ENCODE measurements at regions not wholly inside any gene's neighbourhood (a gene's known extent, or its start where the extent isn't known, plus 50 kb on each side); places are given as distances from the start of the nearest gene placed in this dataset.

DNA sequence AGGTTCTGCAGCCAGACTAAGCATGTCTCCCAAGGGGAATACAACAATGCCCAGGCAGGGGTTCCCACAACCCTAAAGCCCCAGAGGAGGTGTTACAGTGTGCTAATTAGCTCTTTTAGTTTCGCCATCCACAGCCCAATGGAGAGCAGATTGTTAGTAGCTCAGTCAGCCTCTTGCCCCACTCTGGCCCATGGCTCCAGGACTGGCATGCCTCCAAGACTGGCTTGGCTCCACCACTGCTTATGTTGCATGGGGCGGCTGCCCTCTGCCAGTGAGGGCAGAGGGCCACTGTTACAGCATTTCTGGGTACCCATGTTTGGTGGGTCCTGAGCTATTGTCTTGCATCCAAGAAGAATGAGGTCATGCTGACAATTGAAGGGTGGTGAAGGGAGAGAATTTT is 231.1 kb upstream of the MDFIC2 start:
- H3K4me3 ChIP-seq (ENCODE audit: insufficient read depth, low read length, poor library complexity, severe bottlenecking), result no peak overlapping the region
- H4K20me1 ChIP-seq (ENCODE audit: low read depth, low read length), result no peaks in the 10 kb centered on the region
- H3K27me3 ChIP-seq (ENCODE audit: low read length), result no peaks in the 10 kb centered on the region
- TF ChIP-seq EZH2phosphoT487 (conservative IDR thresholded peaks at IDR 0.05; ENCODE audit: low read length), result no peak
- TF ChIP-seq, protein P1, sequence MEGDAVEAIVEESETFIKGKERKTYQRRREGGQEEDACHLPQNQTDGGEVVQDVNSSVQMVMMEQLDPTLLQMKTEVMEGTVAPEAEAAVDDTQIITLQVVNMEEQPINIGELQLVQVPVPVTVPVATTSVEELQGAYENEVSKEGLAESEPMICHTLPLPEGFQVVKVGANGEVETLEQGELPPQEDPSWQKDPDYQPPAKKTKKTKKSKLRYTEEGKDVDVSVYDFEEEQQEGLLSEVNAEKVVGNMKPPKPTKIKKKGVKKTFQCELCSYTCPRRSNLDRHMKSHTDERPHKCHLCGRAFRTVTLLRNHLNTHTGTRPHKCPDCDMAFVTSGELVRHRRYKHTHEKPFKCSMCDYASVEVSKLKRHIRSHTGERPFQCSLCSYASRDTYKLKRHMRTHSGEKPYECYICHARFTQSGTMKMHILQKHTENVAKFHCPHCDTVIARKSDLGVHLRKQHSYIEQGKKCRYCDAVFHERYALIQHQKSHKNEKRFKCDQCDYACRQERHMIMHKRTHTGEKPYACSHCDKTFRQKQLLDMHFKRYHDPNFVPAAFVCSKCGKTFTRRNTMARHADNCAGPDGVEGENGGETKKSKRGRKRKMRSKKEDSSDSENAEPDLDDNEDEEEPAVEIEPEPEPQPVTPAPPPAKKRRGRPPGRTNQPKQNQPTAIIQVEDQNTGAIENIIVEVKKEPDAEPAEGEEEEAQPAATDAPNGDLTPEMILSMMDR (IDR thresholded peaks at IDR 0.05; ENCODE audit: insufficient read depth, low read length, poor library complexity, severe bottlenecking), result no peak
- no peaks in the 10 kb centered on the region for H3K36me3 ChIP-seq (ENCODE audit: low read length)
- H2AFZ ChIP-seq (ENCODE audit: low read depth, low read length, severe bottlenecking), result no peak overlapping the region
- H3K79me2 ChIP-seq (ENCODE audit: insufficient read depth, low read length), result no peaks in the 10 kb centered on the region
- H3F3A ChIP-seq (ENCODE audit: insufficient read depth), result no peaks in the 10 kb centered on the region
- no peak overlapping the region for H3K9ac ChIP-seq (ENCODE audit: low read length)
- no peaks in the 10 kb centered on the region for H3K9me2 ChIP-seq (replicated peaks; ENCODE audit: insufficient read depth, low read length)
- H3K27ac ChIP-seq (ENCODE audit: low read depth, low read length), result no peak overlapping the region
- no peak overlapping the region for H3K4me2 ChIP-seq (ENCODE audit: low read depth, low read length, poor library complexity, severe bottlenecking)
- H3K9me3 ChIP-seq (ENCODE audit: insufficient read depth, low read length), result no peaks in the 10 kb centered on the region

DNA sequence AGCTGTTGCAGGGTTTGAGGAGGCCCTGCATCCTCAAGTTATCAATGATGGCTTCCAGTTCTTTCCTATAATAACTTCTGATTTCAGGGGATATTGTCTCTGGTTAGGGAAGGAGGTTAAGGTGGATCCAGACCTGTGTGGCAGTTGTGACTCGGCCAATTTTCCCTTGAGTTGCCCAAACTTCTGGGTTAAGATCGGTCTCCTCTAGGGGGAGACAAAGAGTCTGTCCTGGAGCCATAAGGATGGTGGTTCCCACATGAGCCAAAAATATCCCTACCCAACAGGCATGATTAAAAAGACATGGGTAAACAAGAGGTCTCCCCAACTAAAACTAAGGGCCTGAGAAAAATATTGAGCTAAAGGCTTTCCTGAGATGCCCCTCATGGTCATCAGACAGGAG is 227.5 kb upstream of the MDFIC2 start:
- H3K27me3 ChIP-seq (ENCODE audit: low read length), result no peaks in the 10 kb centered on the region
- H3K9me2 ChIP-seq (replicated peaks; ENCODE audit: insufficient read depth, low read length), result no peaks in the 10 kb centered on the region
- H3K27ac ChIP-seq (ENCODE audit: low read depth, low read length), result no peak overlapping the region
- no peak overlapping the region for H3K9ac ChIP-seq (ENCODE audit: low read length)
- no peaks in the 10 kb centered on the region for H3K36me3 ChIP-seq (ENCODE audit: low read length)
- TF ChIP-seq, protein P1 (IDR thresholded peaks at IDR 0.05; ENCODE audit: insufficient read depth, low read length, poor library complexity, severe bottlenecking), result no peak
- TF ChIP-seq EZH2phosphoT487 (conservative IDR thresholded peaks at IDR 0.05; ENCODE audit: low read length), result no peak
- H3K4me2 ChIP-seq (ENCODE audit: low read depth, low read length, poor library complexity, severe bottlenecking), result no peak overlapping the region
- H4K20me1 ChIP-seq (ENCODE audit: low read depth, low read length), result no peaks in the 10 kb centered on the region
- no peaks in the 10 kb centered on the region for H3K9me3 ChIP-seq (ENCODE audit: insufficient read depth, low read length)
- no peaks in the 10 kb centered on the region for H3F3A ChIP-seq (ENCODE audit: insufficient read depth)
- no peak overlapping the region for H2AFZ ChIP-seq (ENCODE audit: low read depth, low read length, severe bottlenecking)
- no peak overlapping the region for H3K4me3 ChIP-seq (ENCODE audit: insufficient read depth, low read length, poor library complexity, severe bottlenecking)
- no peaks in the 10 kb centered on the region for H3K79me2 ChIP-seq (ENCODE audit: insufficient read depth, low read length)

DNA sequence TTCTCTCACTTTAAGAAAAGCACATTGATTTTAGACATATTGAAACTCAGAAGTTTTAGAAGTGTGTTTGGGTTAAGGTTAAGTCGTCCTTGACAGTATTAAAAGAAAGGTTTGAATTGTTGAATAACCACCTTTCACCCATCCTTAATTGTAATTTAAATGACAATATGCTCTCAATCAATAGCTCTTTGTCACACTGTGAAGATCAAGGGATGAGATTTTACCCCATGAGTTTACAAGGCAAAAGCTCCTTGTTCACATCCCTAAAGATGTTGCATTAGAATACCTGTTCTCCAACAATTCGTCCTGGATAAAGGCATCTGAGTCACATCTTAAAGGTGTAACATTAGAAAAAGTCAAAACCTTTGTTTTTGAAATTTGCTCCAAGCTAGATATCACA is 220.4 kb upstream of the MDFIC2 start:
- no peaks in the 10 kb centered on the region for H3K36me3 ChIP-seq (ENCODE audit: low read length)
- no peaks in the 10 kb centered on the region for H3F3A ChIP-seq (ENCODE audit: insufficient read depth)
- no peaks in the 10 kb centered on the region for H3K9me3 ChIP-seq (ENCODE audit: insufficient read depth, low read length)
- H3K4me2 ChIP-seq (ENCODE audit: low read depth, low read length, poor library complexity, severe bottlenecking), result no peak overlapping the region
- H4K20me1 ChIP-seq (ENCODE audit: low read depth, low read length), result no peaks in the 10 kb centered on the region
- no peak overlapping the region for H3K4me3 ChIP-seq (ENCODE audit: insufficient read depth, low read length, poor library complexity, severe bottlenecking)
- no peaks in the 10 kb centered on the region for H3K27me3 ChIP-seq (ENCODE audit: low read length)
- no peak overlapping the region for H3K27ac ChIP-seq (ENCODE audit: low read depth, low read length)
- no peak overlapping the region for H3K9ac ChIP-seq (ENCODE audit: low read length)
- H3K79me2 ChIP-seq (ENCODE audit: insufficient read depth, low read length), result no peaks in the 10 kb centered on the region
- no peak overlapping the region for H2AFZ ChIP-seq (ENCODE audit: low read depth, low read length, severe bottlenecking)
- no peaks in the 10 kb centered on the region for H3K9me2 ChIP-seq (replicated peaks; ENCODE audit: insufficient read depth, low read length)
- TF ChIP-seq, protein P1 (IDR thresholded peaks at IDR 0.05; ENCODE audit: insufficient read depth, low read length, poor library complexity, severe bottlenecking), result no peak
- no peak for TF ChIP-seq EZH2phosphoT487 (conservative IDR thresholded peaks at IDR 0.05; ENCODE audit: low read length)

Measured in SU-DHL-6 (cell line).